GM21360 (cell line): ENCODE measurements at regions not wholly inside any gene's neighbourhood (a gene's known extent, or its start where the extent isn't known, plus 50 kb on each side); places are given as distances from the start of the nearest gene placed in this dataset.
"Not testable (repeated sequence)": the region's sequence is repeated elsewhere in the genome, so short reads cannot be mapped to it uniquely, and the experiment has no call there.

Source experiments
- ATAC-seq: cut with Tn5 transposase; IDR thresholded peaks from one replicate; pipeline ENCODE4 v1.9.1; 2021; ENCODE audit warnings: mild to moderate bottlenecking, moderate library complexity; ENCODE audit not compliant: unreplicated experiment

DNA sequence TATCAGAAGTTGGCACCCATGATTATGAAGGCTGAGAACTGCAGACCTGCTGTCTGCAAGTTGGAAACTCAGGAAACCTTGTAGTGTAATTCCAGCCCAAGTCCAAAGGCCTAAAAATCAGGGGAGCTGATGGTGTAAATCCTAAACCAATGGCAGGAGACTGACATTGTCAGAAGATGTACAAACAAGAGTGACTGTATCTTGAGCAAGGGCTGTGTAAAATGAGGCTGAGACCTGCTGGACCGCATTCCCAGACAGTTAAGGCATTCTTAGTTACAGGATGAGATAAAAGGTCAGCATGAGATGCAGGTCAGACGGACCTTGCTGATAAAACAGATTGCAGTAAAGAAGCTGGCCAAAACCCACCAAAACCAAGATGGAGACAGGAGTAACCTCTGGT lies 147.7 kb downstream of the COG6 start:
- no peak for ATAC-seq

DNA sequence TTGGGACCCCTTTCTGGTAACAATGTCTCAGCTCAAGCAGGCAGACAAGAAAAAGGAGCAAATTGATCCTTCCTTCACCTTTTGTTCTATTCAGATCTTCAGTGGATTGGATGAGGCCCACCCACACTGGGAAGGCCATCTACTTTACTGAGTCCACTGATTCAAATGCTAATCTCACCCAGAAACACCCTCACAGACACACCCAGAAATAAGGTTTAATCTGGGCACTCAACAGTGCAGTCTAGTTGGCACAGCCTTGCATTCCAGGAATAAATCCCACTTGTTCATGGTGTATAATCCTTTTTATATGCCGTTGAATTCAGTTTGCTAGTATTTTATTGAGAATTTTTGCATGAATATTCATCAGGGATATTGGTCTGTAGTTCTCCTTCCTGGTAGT lies 148.4 kb downstream of the COG6 start:
- no peak for ATAC-seq

DNA sequence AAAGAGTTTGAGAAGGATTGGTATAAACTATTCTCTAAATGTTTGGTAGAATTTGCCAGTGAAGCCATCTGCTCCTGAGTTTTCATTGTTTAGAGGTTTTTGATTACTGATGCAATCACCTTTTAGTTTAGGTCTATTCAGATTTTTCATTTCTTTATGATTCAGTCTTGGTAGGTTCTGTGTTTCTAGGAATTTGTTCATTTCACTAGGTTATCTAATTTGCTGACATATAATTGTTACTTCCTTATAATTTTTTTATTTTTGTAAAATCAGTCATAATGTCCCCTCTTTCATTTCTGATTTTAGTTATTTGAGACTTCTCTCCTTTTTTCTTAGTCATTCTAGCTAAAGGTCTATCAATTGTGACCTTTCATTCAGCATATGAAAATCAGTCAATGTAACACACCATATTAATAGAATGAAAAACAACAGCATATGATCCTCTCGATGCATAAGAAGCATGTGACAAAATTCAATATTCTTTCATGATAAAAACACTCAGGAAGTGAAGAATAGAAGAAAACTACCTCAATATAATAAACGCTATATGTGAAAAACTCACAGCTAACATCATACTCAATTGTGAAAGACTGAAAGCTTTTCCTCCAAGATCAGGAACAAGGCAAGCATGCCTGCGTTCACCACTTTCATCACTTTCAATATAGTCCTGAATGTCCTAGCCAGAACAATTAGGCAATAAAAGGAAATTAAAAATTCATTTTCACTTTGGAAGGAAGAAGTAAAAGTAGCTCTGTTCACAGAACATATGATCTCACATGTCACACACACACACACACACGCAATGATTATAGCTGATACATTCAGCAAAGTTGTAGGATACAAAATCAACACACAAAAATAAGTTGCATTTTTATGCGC lies 149.1 kb downstream of the COG6 start:
- no peak for ATAC-seq

DNA sequence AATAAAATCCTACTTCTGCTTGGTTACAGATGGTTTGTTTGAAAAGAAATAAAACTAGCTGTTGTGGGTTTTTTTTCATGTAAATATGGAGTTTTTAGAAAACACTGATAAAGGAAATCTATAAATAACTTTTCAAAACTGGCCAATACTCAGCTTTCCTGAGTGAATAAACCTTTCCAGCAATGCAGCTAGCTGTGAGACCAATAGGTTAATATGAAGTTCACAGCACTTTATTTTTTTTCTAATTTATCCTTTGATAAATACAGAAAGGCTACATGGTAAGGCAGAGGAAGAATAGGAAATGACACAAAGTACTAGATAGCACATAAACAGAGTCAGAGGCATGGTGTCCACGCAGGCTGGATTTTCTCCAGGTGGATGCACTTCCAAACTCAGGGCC lies 154.0 kb downstream of the COG6 start:
- ATAC-seq, result no peak

DNA sequence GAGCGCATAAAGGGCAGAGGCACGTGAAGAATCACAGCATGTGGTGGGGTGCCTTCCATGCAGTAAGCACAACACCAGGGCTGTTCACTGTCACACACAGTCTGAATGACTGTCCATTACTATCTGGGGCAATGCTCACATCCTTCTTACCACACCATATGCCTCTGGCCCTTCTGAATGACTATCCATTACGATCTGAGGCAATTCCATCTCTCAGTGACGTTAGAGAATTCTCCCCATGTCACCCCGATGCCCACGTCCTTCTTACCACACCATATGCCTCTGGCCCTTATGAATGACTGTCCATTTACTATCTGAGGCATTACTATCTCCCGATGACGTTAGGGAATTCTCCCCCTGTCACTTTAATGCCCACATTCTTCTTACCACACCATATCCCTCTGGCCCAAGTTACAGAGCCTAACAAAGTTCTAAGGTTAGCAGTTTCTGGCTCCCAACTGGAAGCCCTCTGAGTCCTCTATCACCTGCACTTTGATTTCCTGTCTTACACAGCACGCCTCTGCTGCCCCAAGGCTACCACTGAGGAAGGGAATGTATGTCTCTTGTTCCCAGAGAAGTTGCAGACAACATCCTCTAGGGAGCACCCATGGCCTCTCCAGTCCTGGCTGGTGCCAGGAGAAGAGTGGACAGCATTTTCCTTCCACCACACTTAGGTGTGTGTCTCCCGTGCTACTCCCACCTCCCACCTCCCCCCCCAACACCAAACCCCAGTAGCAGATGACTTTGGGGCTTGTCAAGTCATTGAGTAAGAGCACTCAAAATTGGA lies 154.8 kb downstream of the COG6 start:
- no peak for ATAC-seq

DNA sequence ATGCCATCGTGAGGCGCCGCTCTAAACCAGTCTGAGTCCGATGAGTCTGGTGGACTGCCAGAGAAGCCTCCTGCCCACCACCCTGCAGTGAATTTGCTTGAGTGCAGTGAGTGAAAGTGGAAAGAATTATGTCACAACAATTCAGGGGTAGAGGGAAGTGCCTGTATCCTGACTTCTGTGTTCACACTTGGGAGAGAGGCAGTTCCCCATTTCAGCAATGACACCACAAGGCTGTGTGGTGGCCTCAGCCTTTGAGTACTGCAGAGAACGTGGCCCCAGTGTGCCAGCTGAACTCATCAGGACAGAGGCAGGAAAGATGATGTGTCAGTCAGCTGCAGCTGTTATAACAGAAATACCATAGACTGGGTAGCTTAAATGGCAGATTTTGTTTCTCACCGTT lies 155.6 kb downstream of the COG6 start:
- ATAC-seq, result no peak

DNA sequence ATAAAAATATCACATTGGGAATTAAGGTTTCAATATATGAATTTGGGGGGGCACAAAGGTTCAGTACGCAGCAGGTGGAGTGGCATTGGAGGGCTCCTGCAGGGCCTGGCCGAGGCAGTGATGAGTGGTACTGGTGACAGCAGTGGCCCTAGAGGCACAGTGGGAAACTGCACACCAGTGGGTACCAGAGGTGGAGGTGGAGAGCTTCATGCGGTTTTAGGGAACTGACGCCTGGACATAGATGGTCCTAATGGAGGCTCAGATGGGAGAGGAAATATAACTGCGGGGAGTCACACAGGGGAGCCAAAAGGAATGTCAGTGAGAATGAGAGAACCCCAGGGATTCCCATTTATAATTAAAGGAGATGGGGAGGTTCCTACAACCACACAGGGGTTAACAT lies 156.2 kb downstream of the COG6 start:
- no peak for ATAC-seq

DNA sequence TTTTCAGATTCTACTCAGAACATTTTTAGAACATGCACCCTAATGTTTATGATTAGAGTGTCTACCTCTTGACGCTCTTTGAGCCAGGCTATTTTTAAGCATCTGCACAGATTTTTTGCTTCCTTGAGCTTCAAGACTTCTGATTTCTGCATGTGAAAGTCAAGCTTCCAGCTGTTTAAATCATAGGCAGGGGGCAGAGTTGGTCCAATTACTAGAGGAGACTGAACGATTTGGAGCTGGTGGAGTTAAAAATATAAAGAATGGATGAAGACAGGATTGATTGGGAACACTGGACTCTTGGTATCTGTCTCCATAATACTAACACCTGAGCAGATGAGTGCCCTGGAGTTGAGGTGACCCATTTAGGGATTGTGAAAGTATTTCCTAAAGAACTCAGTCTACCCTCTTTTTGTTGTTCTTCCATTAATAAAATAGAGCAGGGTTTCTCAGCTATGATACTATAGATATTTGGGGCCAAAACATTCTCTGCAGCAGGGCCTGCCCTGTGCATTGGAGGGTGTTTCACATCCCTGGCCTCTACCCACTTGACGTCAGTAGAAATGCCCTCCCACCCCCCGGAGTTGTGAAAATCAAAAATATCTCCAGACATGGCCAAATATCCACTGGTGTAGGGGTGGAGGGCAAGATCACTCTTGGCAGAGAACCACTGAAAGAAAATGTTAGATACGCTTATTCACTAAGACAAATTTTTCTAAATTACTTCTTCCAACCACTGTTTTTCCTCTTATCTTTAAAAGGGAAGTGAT lies 160.1 kb downstream of the COG6 start:
- no peak for ATAC-seq

DNA sequence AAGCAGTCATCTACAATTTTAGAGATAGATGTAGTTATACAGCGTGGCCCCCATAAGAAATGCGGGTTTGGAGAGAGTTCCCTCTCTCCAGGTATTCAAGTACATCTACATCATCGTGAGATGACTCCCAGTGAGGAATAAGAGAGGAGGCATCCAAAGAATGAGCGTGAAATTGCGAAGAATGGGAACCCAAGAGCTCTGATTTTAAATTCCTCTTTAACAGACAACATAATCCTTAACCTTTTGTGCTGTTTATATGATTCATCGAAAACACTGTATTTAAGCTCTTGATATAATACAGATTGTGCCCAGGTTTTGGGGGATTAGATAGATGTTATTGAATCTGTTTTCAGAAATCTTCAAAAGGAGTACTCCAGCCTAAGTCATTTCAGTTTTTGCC lies 161.5 kb downstream of the COG6 start:
- ATAC-seq, result no peak

DNA sequence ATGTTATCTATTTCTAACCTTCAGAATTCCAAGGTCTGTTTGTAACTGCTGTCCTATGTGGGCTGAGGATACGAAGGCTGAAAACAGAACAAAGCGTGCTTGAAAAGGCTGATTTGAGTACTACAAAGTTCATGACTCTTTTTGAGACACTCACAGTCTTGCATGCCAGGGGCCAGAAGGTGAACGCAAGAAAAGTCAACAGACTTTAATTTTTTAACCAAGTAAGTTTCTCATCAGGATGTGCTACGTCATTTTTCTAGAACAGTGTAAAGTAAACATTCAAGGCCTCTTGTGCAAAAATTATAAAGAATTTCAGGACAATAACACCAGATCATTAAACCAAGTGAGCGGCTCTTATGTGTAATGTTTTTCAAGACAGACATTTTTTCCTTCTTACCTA lies 163.5 kb downstream of the COG6 start:
- no peak for ATAC-seq

DNA sequence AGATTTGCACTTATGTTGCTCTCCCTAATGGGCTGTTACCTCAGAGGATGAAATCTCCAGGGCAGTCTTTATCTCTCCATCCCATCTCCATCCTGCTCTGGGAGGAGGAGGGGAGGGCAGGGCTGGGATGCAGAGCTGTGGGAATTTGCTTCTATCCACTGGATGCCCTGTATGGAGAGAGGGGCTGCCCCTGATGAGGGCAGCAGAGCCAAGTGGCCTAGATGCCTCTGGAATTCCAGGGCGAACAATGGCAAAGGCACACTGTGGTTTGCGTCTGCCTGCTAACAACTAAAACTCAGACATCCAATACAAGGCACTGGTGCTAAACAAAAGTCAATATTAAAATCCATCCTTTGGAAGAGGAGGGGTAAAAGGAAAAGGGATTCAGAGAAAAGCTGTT lies 165.1 kb downstream of the COG6 start:
- ATAC-seq, result no peak

DNA sequence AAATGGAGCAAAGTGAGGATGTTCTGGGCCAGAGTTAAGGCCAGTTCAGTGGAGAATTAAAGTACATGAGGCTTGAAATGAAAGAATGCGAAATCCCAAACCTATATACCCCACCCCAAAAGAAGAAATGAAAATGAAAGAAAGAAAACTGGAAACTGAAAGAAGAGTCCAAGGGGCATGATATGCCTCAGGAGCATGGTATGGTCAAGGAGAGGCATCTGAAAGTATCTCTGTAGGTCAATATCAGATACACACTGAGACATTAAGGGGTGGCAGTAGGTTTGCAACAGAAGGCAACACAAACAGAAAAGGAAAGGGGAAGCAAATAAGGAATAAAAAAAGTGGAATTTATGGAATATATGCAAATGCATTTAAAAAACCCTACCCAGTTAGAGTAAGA lies 166.5 kb downstream of the COG6 start:
- ATAC-seq, result no peak

DNA sequence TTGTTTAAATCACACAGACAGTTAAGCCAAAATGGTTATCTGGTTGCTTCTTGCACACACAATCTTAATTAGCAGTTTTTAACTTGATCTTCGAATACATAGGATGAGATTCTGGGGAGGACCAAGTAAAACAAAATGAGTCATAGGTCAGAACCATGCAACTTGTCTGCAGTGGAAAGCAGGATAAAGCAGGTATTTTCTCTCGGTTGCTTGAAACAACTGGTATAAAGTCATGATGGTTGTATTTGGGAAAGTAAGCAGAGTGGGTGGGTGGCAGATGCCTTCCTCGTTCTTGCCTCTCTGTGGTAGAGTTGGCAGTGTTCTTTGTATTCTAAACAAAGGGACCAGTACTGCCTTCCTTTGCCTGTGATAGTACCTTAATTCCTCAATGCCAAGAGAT lies 167.0 kb downstream of the COG6 start:
- no peak for ATAC-seq

DNA sequence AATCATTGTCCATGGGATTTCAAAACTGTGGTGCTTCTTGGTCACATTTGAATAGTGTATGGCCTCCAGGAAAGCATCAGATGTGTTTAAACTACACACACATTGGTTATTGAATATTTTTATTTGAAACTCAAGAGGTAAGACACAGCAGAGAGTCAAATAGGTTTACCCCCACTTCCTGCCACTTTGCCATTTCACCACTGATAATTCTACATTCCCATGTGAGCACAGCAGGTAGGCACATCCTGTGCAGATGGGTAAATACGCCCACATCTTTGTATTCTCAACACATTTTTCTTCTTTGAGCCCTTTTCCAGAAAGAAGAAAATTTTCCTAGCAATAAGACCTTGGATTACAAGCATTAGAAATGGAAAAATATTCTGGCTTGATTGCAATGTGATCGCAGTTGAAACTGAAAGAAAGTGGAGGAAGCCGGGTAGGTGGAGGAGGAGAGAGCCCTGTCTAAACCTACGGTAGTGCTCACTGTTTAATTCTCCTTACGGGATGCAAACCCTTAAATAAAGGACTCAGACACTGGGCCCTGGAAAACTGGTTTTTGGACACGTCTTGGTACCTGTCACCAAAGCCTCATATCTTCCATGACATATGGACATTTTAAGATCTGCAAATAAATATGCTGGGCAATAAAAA lies 167.7 kb downstream of the COG6 start:
- no peak for ATAC-seq

DNA sequence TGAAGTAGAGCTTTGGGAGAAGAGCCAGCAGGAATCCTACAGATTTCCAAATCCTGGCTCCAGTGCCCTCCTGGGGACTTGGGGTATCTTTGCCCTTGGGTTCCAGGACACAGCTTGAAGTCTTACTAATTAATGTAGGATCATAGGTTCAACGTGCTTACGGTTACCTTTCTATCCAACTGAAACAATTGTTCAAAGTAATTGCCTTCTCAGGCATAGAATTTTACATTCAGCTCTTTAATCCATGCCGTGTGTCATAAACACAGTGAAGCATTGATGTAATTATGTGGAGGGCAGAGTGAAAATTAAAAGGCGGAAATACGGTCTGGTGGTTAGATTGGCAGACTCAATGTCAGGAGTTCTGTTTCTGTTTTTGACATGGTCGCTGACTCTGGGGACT lies 170.4 kb downstream of the COG6 start:
- no peak for ATAC-seq

DNA sequence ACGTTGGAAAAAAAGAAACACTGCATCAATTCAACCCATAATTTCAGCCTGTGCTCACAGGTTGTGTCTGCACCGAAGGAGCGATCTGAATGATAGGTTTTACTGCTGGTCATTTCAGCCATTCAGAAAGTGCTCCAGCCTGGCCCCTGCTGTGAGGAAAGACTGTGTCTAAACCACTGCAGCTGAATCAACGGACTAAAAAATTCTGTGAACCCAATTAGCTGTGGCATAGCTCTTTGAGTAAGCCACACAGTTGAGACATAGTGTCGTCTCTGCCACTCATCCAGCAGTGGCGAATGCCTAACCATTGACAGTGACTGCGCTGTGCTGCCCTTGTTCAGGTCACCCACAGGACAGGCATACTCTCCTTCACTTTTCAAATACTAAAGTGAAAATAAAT lies 179.8 kb downstream of the COG6 start:
- no peak for ATAC-seq

DNA sequence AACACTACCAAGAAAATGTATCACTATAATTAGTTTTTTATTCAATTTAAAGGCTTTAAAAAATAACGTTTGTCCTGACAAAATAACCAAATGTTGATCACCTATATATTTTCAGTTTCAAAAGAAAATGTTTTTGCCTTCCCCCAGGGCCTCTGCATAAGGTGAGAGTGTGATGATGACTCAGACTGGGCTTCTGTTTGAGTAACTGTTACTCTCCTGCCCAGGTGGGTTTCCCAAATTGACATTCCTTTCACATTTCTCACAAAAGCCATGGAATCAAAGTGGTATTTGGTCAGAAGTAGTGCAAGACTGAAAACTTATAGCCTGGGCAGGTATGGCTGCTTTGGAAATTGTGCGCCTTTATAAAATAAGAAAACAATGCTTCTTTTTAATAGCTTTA lies 180.6 kb downstream of the COG6 start:
- ATAC-seq, result no peak

DNA sequence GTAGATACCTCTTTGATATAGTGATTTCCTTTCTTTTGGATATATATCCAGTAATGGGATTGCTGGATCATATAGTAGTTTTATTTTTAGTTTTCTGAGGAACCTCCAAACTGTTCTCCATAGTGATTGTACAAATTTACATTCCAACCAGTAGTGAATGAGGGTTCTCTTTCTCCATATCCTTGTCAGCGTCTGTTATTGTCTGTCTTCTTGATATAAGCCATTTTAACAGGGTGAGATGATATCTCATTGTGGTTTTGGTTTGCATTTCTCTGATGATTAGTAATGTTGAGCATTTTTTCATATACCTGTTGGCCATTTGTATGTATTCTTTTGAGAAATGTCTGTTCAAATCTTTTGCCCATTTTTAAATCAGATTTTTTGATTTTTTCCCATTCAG lies 182.4 kb downstream of the COG6 start:
- ATAC-seq, result not testable (repeated sequence)

DNA sequence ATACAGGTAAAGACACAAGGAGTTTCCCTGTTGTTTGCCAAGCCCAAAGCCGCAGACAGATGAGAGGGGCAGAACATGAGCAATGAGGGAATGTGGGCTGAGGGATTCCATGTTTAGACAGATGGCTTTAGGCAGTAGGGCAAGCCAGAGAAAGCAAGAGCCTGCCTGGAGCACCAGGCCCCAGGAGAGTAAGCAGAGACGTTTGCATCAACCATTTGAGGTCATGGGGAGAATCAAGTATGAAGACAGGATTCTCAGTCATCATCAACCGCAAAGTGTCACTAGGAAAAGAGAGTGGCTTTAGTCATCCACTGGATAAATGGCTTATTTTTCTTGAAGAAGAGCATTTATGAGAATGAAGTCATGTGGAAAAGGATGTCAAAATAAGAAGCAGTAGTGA lies 184.7 kb downstream of the COG6 start:
- ATAC-seq, result no peak

DNA sequence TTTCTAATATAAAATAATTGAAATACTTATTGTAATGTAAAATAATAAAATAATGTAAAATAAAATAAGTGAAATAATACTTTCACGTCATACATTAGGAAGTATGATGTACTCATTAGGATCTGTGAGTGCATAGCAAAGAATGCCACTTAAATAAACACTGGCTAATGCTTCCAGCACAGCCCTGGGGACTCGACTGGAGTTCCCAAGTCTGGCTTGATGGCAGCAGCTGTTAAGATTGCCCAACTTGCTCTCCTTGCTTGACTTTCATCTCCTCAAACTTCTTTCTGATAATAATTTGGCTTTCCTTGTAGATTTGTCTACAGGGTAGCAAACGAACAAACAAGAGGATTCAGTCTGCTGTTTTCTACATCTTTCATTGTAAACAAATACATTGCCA lies 191.9 kb downstream of the COG6 start:
- no peak for ATAC-seq

DNA sequence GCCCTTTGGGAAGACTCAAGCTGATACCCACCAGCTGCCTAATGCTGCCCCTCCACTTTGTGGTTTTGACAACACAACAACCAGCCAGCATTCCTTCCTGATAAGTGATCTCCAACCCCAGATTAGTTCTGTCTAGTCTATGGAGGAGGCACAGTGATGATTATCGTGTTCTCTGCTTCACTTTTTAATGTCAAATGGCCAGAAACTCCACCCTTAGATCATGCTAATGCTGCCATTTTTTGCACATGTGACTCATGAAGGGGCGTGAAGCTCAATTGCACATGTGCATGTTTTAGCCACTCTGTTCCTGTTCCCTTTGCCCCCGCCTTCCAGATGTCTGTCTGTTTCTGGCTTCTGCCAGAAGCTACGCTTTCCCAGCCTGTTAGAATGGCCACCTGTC lies 199.8 kb downstream of the COG6 start:
- no peak for ATAC-seq
